T-helper 2 cell treated with Interferon-gamma antibody and Interleukin-4, amounts not matched to agents 5 μg/mL and 100 μg/mL, for 36 hours (primary cell): ENCODE measurements at regions not wholly inside any gene's neighbourhood (a gene's known extent, or its start where the extent isn't known, plus 50 kb on each side); places are given as distances from the start of the nearest gene placed in this dataset.

ENCODE experiments used
- DNase-seq: peaks from one replicate; pipeline ENCODE4 v3.0.0; 2021; ENCODE audit warnings: low spot score
- H3K27ac Mint-ChIP-seq: one replicate; pipeline ENCODE4 v1.8.0; 2021; ENCODE audit warnings: mild to moderate bottlenecking, mixed read lengths
- H3K27me3 Mint-ChIP-seq: one replicate; pipeline ENCODE4 v1.8.0; 2021; ENCODE audit warnings: low read depth, mixed read lengths
- H3K36me3 Mint-ChIP-seq: one replicate; pipeline ENCODE4 v1.8.0; 2021; ENCODE audit warnings: low read depth, mixed read lengths
- H3K4me1 Mint-ChIP-seq: one replicate; pipeline ENCODE4 v1.8.0; 2021; ENCODE audit warnings: low read depth, mixed read lengths
- H3K4me3 Mint-ChIP-seq: one replicate; pipeline ENCODE4 v1.8.0; 2022; ENCODE audit warnings: mild to moderate bottlenecking, moderate library complexity, mixed read lengths
- H3K9me3 Mint-ChIP-seq: one replicate; pipeline ENCODE4 v1.8.0; 2021; ENCODE audit warnings: mixed read lengths

- no peak for DNase-seq
These were observed 319.8 kb downstream of the IGSF11 start for GRCh38 chr3:118714800-118715199.

GRCh38 chr3:118729546-118729945 is 305.1 kb downstream of the IGSF11 start:
- DNase-seq, result no peak
- no peaks in the 10 kb centered on the region for H3K4me1 Mint-ChIP-seq
- H3K27me3 Mint-ChIP-seq, result no peaks in the 10 kb centered on the region
- no peaks in the 10 kb centered on the region for H3K9me3 Mint-ChIP-seq
- no peak overlapping the region for H3K4me3 Mint-ChIP-seq
- no peaks in the 10 kb centered on the region for H3K36me3 Mint-ChIP-seq
- no peak overlapping the region for H3K27ac Mint-ChIP-seq

More at GRCh38 chr3:118714800-118715199, 319.8 kb downstream of the IGSF11 start:
- Mint-ChIP-seq H3K4me3 (no peak overlapping the region), H3K9me3 (peaks cover 8% of the 10 kb centered on the region), H3K4me1 (no peaks in the 10 kb centered on the region), H3K27ac (no peak overlapping the region), H3K36me3 (no peaks in the 10 kb centered on the region), H3K27me3 (no peaks in the 10 kb centered on the region)

GRCh38 chr3:118734664-118735063 is 300.0 kb downstream of the IGSF11 start:
- no peak for DNase-seq
- Mint-ChIP-seq H3K9me3 (no peaks in the 10 kb centered on the region), H3K27me3 (no peaks in the 10 kb centered on the region), H3K27ac (no peak overlapping the region), H3K36me3 (no peaks in the 10 kb centered on the region), H3K4me1 (no peaks in the 10 kb centered on the region), H3K4me3 (no peak overlapping the region)

- Mint-ChIP-seq H3K4me3 (no peak overlapping the region), H3K27ac (no peak overlapping the region), H3K4me1 (no peaks in the 10 kb centered on the region), H3K27me3 (no peaks in the 10 kb centered on the region), H3K36me3 (no peaks in the 10 kb centered on the region), H3K9me3 (no peaks in the 10 kb centered on the region)
- no peak for DNase-seq
These were observed 298.5 kb downstream of the IGSF11 start for GRCh38 chr3:118736107-118736506.

- no peaks in the 10 kb centered on the region for H3K36me3 Mint-ChIP-seq
- no peak overlapping the region for H3K4me3 Mint-ChIP-seq
- no peak for DNase-seq
- H3K27ac Mint-ChIP-seq, result no peak overlapping the region
- H3K9me3 Mint-ChIP-seq, result no peaks in the 10 kb centered on the region
- no peaks in the 10 kb centered on the region for H3K27me3 Mint-ChIP-seq
- H3K4me1 Mint-ChIP-seq, result no peaks in the 10 kb centered on the region
These were observed 293.8 kb downstream of the IGSF11 start for GRCh38 chr3:118740722-118741290.

GRCh38 chr3:118742760-118743159 is 291.9 kb downstream of the IGSF11 start:
- no peaks in the 10 kb centered on the region for H3K9me3 Mint-ChIP-seq
- no peak for DNase-seq
- H3K27me3 Mint-ChIP-seq, result no peaks in the 10 kb centered on the region
- no peak overlapping the region for H3K4me3 Mint-ChIP-seq
- H3K27ac Mint-ChIP-seq, result no peak overlapping the region
- H3K4me1 Mint-ChIP-seq, result no peaks in the 10 kb centered on the region
- H3K36me3 Mint-ChIP-seq, result no peaks in the 10 kb centered on the region

GRCh38 chr3:118744186-118744585 is 290.5 kb downstream of the IGSF11 start:
- no peaks in the 10 kb centered on the region for H3K4me1 Mint-ChIP-seq
- H3K4me3 Mint-ChIP-seq, result no peak overlapping the region
- no peaks in the 10 kb centered on the region for H3K9me3 Mint-ChIP-seq
- no peak for DNase-seq
- no peak overlapping the region for H3K27ac Mint-ChIP-seq
- H3K36me3 Mint-ChIP-seq, result no peaks in the 10 kb centered on the region
- no peaks in the 10 kb centered on the region for H3K27me3 Mint-ChIP-seq

GRCh38 chr3:118754406-118755252 is 280.0 kb downstream of the IGSF11 start:
- H3K4me3 Mint-ChIP-seq, result no peak overlapping the region
- H3K9me3 Mint-ChIP-seq, result no peaks in the 10 kb centered on the region
- no peaks in the 10 kb centered on the region for H3K4me1 Mint-ChIP-seq
- no peak overlapping the region for H3K27ac Mint-ChIP-seq
- DNase-seq, result no peak
- H3K36me3 Mint-ChIP-seq, result no peaks in the 10 kb centered on the region
- no peaks in the 10 kb centered on the region for H3K27me3 Mint-ChIP-seq

GRCh38 chr3:118755253-118755801 is 279.3 kb downstream of the IGSF11 start:
- Mint-ChIP-seq H3K4me1 (no peaks in the 10 kb centered on the region), H3K4me3 (no peak overlapping the region), H3K27ac (no peak overlapping the region), H3K27me3 (no peaks in the 10 kb centered on the region), H3K36me3 (no peaks in the 10 kb centered on the region), H3K9me3 (no peaks in the 10 kb centered on the region)
- no peak for DNase-seq

GRCh38 chr3:118760585-118761290 is 273.9 kb downstream of the IGSF11 start:
- no peak overlapping the region for H3K4me3 Mint-ChIP-seq
- no peaks in the 10 kb centered on the region for H3K36me3 Mint-ChIP-seq
- no peak overlapping the region for H3K27ac Mint-ChIP-seq
- H3K27me3 Mint-ChIP-seq, result no peaks in the 10 kb centered on the region
- no peak for DNase-seq
- no peaks in the 10 kb centered on the region for H3K4me1 Mint-ChIP-seq
- no peaks in the 10 kb centered on the region for H3K9me3 Mint-ChIP-seq

GRCh38 chr3:118761291-118761606 is 273.4 kb downstream of the IGSF11 start:
- no peak for DNase-seq
- H3K36me3 Mint-ChIP-seq, result no peaks in the 10 kb centered on the region
- no peak overlapping the region for H3K4me3 Mint-ChIP-seq
- no peak overlapping the region for H3K27ac Mint-ChIP-seq
- no peaks in the 10 kb centered on the region for H3K27me3 Mint-ChIP-seq
- H3K9me3 Mint-ChIP-seq, result no peaks in the 10 kb centered on the region
- H3K4me1 Mint-ChIP-seq, result no peaks in the 10 kb centered on the region

- Mint-ChIP-seq H3K9me3 (no peaks in the 10 kb centered on the region), H3K4me1 (no peaks in the 10 kb centered on the region), H3K4me3 (no peak overlapping the region)
These were observed 268.9 kb downstream of the IGSF11 start for GRCh38 chr3:118765636-118766305.

GRCh38 chr3:118766306-118766669 is 268.4 kb downstream of the IGSF11 start:
- H3K27ac Mint-ChIP-seq, result no peak overlapping the region
- H3K4me3 Mint-ChIP-seq, result no peak overlapping the region
- no peaks in the 10 kb centered on the region for H3K4me1 Mint-ChIP-seq
- DNase-seq, result no peak
- no peaks in the 10 kb centered on the region for H3K27me3 Mint-ChIP-seq
- no peaks in the 10 kb centered on the region for H3K36me3 Mint-ChIP-seq
- H3K9me3 Mint-ChIP-seq, result no peaks in the 10 kb centered on the region

More at GRCh38 chr3:118765636-118766305, 268.9 kb downstream of the IGSF11 start:
- DNase-seq, result no peak
- Mint-ChIP-seq H3K27ac (no peak overlapping the region), H3K36me3 (no peaks in the 10 kb centered on the region), H3K27me3 (no peaks in the 10 kb centered on the region)

GRCh38 chr3:118772036-118772435 is 262.6 kb downstream of the IGSF11 start:
- H3K27ac Mint-ChIP-seq, result no peak overlapping the region
- DNase-seq, result no peak
- H3K36me3 Mint-ChIP-seq, result no peaks in the 10 kb centered on the region
- no peaks in the 10 kb centered on the region for H3K27me3 Mint-ChIP-seq
- H3K4me3 Mint-ChIP-seq, result no peak overlapping the region
- H3K9me3 Mint-ChIP-seq, result no peaks in the 10 kb centered on the region
- no peaks in the 10 kb centered on the region for H3K4me1 Mint-ChIP-seq
